SK-N-SH (cell line): ENCODE measurements at regions not wholly inside any gene's neighbourhood (a gene's known extent, or its start where the extent isn't known, plus 50 kb on each side); places are given as distances from the start of the nearest gene placed in this dataset.

Source experiments
- CTCF ChIA-PET: fragments of 300-600, 350-600 bp; formaldehyde crosslinking; extraction: SDS; loops from one replicate; lab custom pipeline; 2021; lab: Yijun Ruan, JAX
- POLR2A ChIA-PET: fragments of 350-600 bp; sonication (Branson Sonifier 250); formaldehyde crosslinking; extraction: SDS; loops from one replicate; lab custom pipeline; 2020; ENCODE audit warnings: antibody characterized with exemption, inconsistent platforms; lab: Yijun Ruan, JAX
- DNase-seq: peaks from one replicate; pipeline ENCODE4 v3.0.0; 2012
- H2AFZ ChIP-seq: fragments of 200-600 bp; sonication (generic); 2 replicates; pipeline ENCODE4 v1.8.1; 2016; ENCODE audit warnings: antibody characterized with exemption, mild to moderate bottlenecking, low read depth
- H3F3A ChIP-seq: fragments of 200-600 bp; sonication (generic); replicated peaks from 2 replicates; pipeline ENCODE3; 2016; ENCODE audit warnings: antibody characterized with exemption, mild to moderate bottlenecking; ENCODE audit not compliant: insufficient read depth
- H3K27ac ChIP-seq, 2 experiments: fragments of 200-500 bp in 1 of 2; fragments of 200-600 bp in 1 of 2; sonication (Bioruptor generic) in 1 of 2; sonication (generic), shearing (Covaris generic) in 1 of 2; 2 replicates each; pipeline versions ENCODE4 v1.5.1 to v1.6.1; 2014 to 2016; ENCODE audit warnings: low read depth in 2 of 2, inconsistent platforms in 1 of 2, low read length in 1 of 2, mild to moderate bottlenecking in 1 of 2, mixed read lengths in 1 of 2
- H3K27me3 ChIP-seq: fragments of 200-600 bp; sonication (generic), shearing (Covaris generic); 2 replicates; pipeline ENCODE4 v1.6.1; 2016; ENCODE audit warnings: mixed run types; ENCODE audit not compliant: insufficient read depth
- H3K36me3 ChIP-seq, 2 experiments: fragments of 200-500 bp in 1 of 2; fragments of 200-600 bp in 1 of 2; sonication (Bioruptor generic) in 1 of 2; sonication (generic) in 1 of 2; replicated peaks in 1 of 2; 2 replicates each; pipeline versions ENCODE3 to v1.5.1; 2014 to 2016; ENCODE audit warnings: low read length in 1 of 2, mild to moderate bottlenecking in 1 of 2; ENCODE audit not compliant: insufficient read depth in 2 of 2, control insufficient read depth in 1 of 2
- H3K4me1 ChIP-seq, 2 experiments: fragments of 200-500 bp in 1 of 2; fragments of 200-600 bp in 1 of 2; sonication (Bioruptor generic) in 1 of 2; sonication (generic), shearing (Covaris generic) in 1 of 2; 2 replicates each; pipeline versions ENCODE4 v1.5.1 to v1.6.1; 2014 to 2016; ENCODE audit warnings: low read depth in 1 of 2, low read length in 1 of 2, mixed run types in 1 of 2; ENCODE audit not compliant: insufficient read depth in 2 of 2, control insufficient read depth in 1 of 2
- H3K4me2 ChIP-seq: fragments of 200-600 bp; sonication (generic), shearing (Covaris generic); 2 replicates; pipeline ENCODE4 v1.6.1; 2017; ENCODE audit warnings: mixed run types
- H3K4me3 ChIP-seq, 2 experiments: fragments of 200-500 bp in 1 of 2; fragments of 200-600 bp in 1 of 2; sonication (Bioruptor generic) in 1 of 2; sonication (generic), shearing (Covaris generic) in 1 of 2; 2 replicates each; pipeline versions ENCODE4 v1.5.1 to v1.8.1; 2014 to 2016; ENCODE audit warnings: low read depth in 2 of 2, inconsistent platforms in 1 of 2, low read length in 1 of 2, mild to moderate bottlenecking in 1 of 2, mixed read lengths in 1 of 2, moderate library complexity in 1 of 2
- H3K79me2 ChIP-seq: fragments of 200-600 bp; sonication (generic); 2 replicates; pipeline ENCODE4 v1.8.1; 2017; ENCODE audit warnings: mild to moderate bottlenecking; ENCODE audit not compliant: insufficient read depth
- H3K9ac ChIP-seq: fragments of 200-600 bp; sonication (generic); 2 replicates; pipeline ENCODE4 v1.6.1; 2017; ENCODE audit warnings: mixed run types
- H3K9me2 ChIP-seq: fragments of 200-600 bp; sonication (generic); 2 replicates; pipeline ENCODE4 v1.6.1; 2017; ENCODE audit warnings: mixed run types
- H3K9me3 ChIP-seq: fragments of 200-600 bp; sonication (generic); 2 replicates; pipeline ENCODE4 v1.6.1; 2017; ENCODE audit warnings: mixed run types, mild to moderate bottlenecking, moderate library complexity
- H4K20me1 ChIP-seq: fragments of 200-600 bp; sonication (generic); 2 replicates; pipeline ENCODE4 v1.6.1; 2017; ENCODE audit warnings: mild to moderate bottlenecking, mixed run types; ENCODE audit not compliant: insufficient read depth
- CHD2 ChIP-seq: fragments of 150-350 bp; IDR thresholded peaks from 2 replicates; pipeline ENCODE4 v1.6.1; 2018; ENCODE audit warnings: low read length; ENCODE audit not compliant: partially characterized antibody
- EP300 ChIP-seq, 2 experiments: IDR thresholded peaks; 2 replicates each; pipeline versions ENCODE4 v1.4.0 to v1.6.1; 2012; ENCODE audit warnings: borderline replicate concordance in 1 of 2, low read depth in 1 of 2, low read length in 1 of 2
- FOXJ3 ChIP-seq: sonication (generic); formaldehyde crosslinking; IDR thresholded peaks from 2 replicates; pipeline ENCODE4 v1.5.1; 2020; ENCODE audit warnings: mild to moderate bottlenecking, missing genetic modification reagents
- FOXM1 ChIP-seq: IDR thresholded peaks from 2 replicates; pipeline ENCODE4 v1.4.0; 2012; ENCODE audit warnings: low read depth, mild to moderate bottlenecking
- GABPA ChIP-seq: IDR thresholded peaks from 2 replicates; pipeline ENCODE4 v1.4.0; 2012; ENCODE audit warnings: low read depth, mild to moderate bottlenecking
- IRF3 ChIP-seq: fragments of 150-350 bp; IDR thresholded peaks from 2 replicates; pipeline ENCODE4 v1.6.1; 2016; ENCODE audit warnings: mild to moderate bottlenecking, low read depth, low read length
- JUND ChIP-seq: IDR thresholded peaks from 2 replicates; pipeline ENCODE4 v1.4.0; 2012
- MAX ChIP-seq: IDR thresholded peaks from 2 replicates; pipeline ENCODE4 v1.4.0; 2012; ENCODE audit warnings: low read depth
- NFIC ChIP-seq: IDR thresholded peaks from 2 replicates; pipeline ENCODE4 v1.4.0; 2012; ENCODE audit warnings: borderline replicate concordance
- NRF1 ChIP-seq: IDR thresholded peaks from 2 replicates; pipeline ENCODE4 v1.6.1; 2012; ENCODE audit warnings: low read depth, mild to moderate bottlenecking, low read length
- PBX3 ChIP-seq: IDR thresholded peaks from 2 replicates; pipeline ENCODE4; 2012
- RFX5 ChIP-seq: IDR thresholded peaks from 2 replicates; pipeline ENCODE4 v1.6.1; 2012; ENCODE audit warnings: mild to moderate bottlenecking, improper control_type of control experiment, low read length
- SIN3A ChIP-seq: IDR thresholded peaks from 2 replicates; pipeline ENCODE4 v1.6.1; 2012; ENCODE audit warnings: low read depth, mild to moderate bottlenecking, low read length, moderate library complexity, borderline replicate concordance
- SMC3 ChIP-seq: IDR thresholded peaks from 2 replicates; pipeline ENCODE4 v1.6.1; 2012; ENCODE audit warnings: low read depth, low read length, improper control_type of control experiment
- TAF1 ChIP-seq: IDR thresholded peaks from 2 replicates; pipeline ENCODE4 v1.6.1; 2012; ENCODE audit warnings: low read depth, mild to moderate bottlenecking, low read length, moderate library complexity, borderline replicate concordance
- WGBS: methylation state at CpG from one replicate; pipeline ENCODE4 v1.1.6; 2017; ENCODE audit warnings: low lambda C conversion rate; 5-methylcytosine and 5-hydroxymethylcytosine counted together

GRCh38 chr17:70368011-70368410 lies 198.7 kb downstream of the KCNJ2 start:
- TF ChIP-seq RFX5 (no peak), MAX (no peak), EP300 (IDR thresholded peaks at IDR 0.05; ENCODE audit: borderline replicate concordance in 1 of 2, low read depth in 1 of 2, low read length in 1 of 2) (no peak)
- DNase-seq, result no peak
- CTCF ChIA-PET, result interaction anchor here (1.1 to 1.2 kb wide), 2 partner anchors 10 to 11 kb away, joined by 3 to 4 read pairs; no protein-coding TSS in a partner anchor

GRCh38 chr17:70369391-70369790 lies 200.1 kb downstream of the KCNJ2 start:
- peaks cover 0 to 5% of the 10 kb centered on the region in 2 experiments; a peak in 2 of 4 replicates for H3K4me1 ChIP-seq
- 59% methylated on average over 2 of the region's 2 CpGs for WGBS
- no peak overlapping the region for H3K27ac ChIP-seq
- no peaks in the 10 kb centered on the region for H3F3A ChIP-seq
- ChIA-PET CTCF (interaction anchor here (1.1 kb wide), 1 partner anchor 202 kb away, joined by 4 read pairs; no protein-coding TSS in a partner anchor), POLR2A (no interaction called here)
- H3K27me3 ChIP-seq, result no peaks in the 10 kb centered on the region
- H3K9me2 ChIP-seq, result no peaks in the 10 kb centered on the region
- no peak overlapping the region for H3K9ac ChIP-seq
- no peaks in the 10 kb centered on the region for H3K79me2 ChIP-seq
- TF ChIP-seq FOXJ3 (CRISPR knock-in tag), result no peak
- TF ChIP-seq NFIC, result no peak
- DNase-seq, result no peak
- H3K9me3 ChIP-seq, result no peaks in the 10 kb centered on the region
- H3K36me3 ChIP-seq, result no peaks in the 10 kb centered on the region
- no peak overlapping the region for H3K4me2 ChIP-seq
- no peak overlapping the region for H3K4me3 ChIP-seq
- H4K20me1 ChIP-seq, result no peaks in the 10 kb centered on the region
- no peak overlapping the region for H2AFZ ChIP-seq

More at GRCh38 chr17:70368011-70368410, 198.7 kb downstream of the KCNJ2 start:
- Histone ChIP-seq H4K20me1 (no peaks in the 10 kb centered on the region), H3K9me2 (no peaks in the 10 kb centered on the region), H3K4me2 (no peak overlapping the region), H3K27me3 (no peaks in the 10 kb centered on the region), H3K79me2 (no peaks in the 10 kb centered on the region), H3K9ac (no peak overlapping the region), H3K36me3 (no peaks in the 10 kb centered on the region), H3F3A (no peaks in the 10 kb centered on the region), H3K4me3 (no peak overlapping the region), H3K27ac (no peak overlapping the region), H2AFZ (no peak overlapping the region), H3K9me3 (no peaks in the 10 kb centered on the region), H3K4me1 (peaks cover 0 to 5% of the 10 kb centered on the region in 2 experiments; a peak in 2 of 4 replicates)
- POLR2A ChIA-PET, result no interaction called here

GRCh38 chr17:70370816-70371215 lies 201.5 kb downstream of the KCNJ2 start:
- Histone ChIP-seq H2AFZ (no peak overlapping the region), H3K4me3 (no peak overlapping the region), H3K9ac (no peak overlapping the region), H3K9me3 (no peaks in the 10 kb centered on the region), H3K27me3 (no peaks in the 10 kb centered on the region), H3F3A (no peaks in the 10 kb centered on the region), H4K20me1 (no peaks in the 10 kb centered on the region), H3K36me3 (no peaks in the 10 kb centered on the region), H3K9me2 (no peaks in the 10 kb centered on the region), H3K4me2 (no peak overlapping the region), H3K79me2 (no peaks in the 10 kb centered on the region), H3K4me1 (peaks cover 0 to 11% of the 10 kb centered on the region in 2 experiments; a peak in 2 of 4 replicates), H3K27ac (no peak overlapping the region)
- TF ChIP-seq RFX5, result no peak
- no peak for DNase-seq
- 65% methylated on average over 4 of the region's 4 CpGs for WGBS
- ChIA-PET CTCF (no interaction called here), POLR2A (no interaction called here)

- H3K79me2 ChIP-seq, result no peaks in the 10 kb centered on the region
- no peaks in the 10 kb centered on the region for H3F3A ChIP-seq
- H2AFZ ChIP-seq, result no peak overlapping the region
- H3K36me3 ChIP-seq, result no peaks in the 10 kb centered on the region
- H3K9ac ChIP-seq, result no peak overlapping the region
- no peaks in the 10 kb centered on the region for H3K27me3 ChIP-seq
- H3K4me3 ChIP-seq, result no peak overlapping the region
- H3K9me2 ChIP-seq, result no peaks in the 10 kb centered on the region
- no peaks in the 10 kb centered on the region for H3K9me3 ChIP-seq
- H3K27ac ChIP-seq, result no peak overlapping the region
- POLR2A ChIA-PET, result no interaction called here
- H4K20me1 ChIP-seq, result no peaks in the 10 kb centered on the region
- peaks cover 0 to 18% of the 10 kb centered on the region in 2 experiments; a peak in 2 of 4 replicates for H3K4me1 ChIP-seq
- H3K4me2 ChIP-seq, result no peak overlapping the region
- CTCF ChIA-PET, result interaction anchor here (0.6 to 2.1 kb wide), 4 partner anchors 10 to 206 kb away, joined by 3 to 9 read pairs (median 4); no protein-coding TSS in a partner anchor
- 28% methylated on average over 1 of the region's 1 CpG for WGBS
- no peak for DNase-seq
- no peak for TF ChIP-seq SMC3
- no peak for TF ChIP-seq CHD2
- TF ChIP-seq FOXM1, result no peak
- no peak for TF ChIP-seq GABPA
- no peak for TF ChIP-seq NRF1
- no peak for TF ChIP-seq TAF1
- TF ChIP-seq PBX3, result no peak
- no peak for TF ChIP-seq RFX5
- no peak for TF ChIP-seq EP300 (IDR thresholded peaks at IDR 0.05; ENCODE audit: borderline replicate concordance in 1 of 2, low read depth in 1 of 2, low read length in 1 of 2)
- no peak for TF ChIP-seq IRF3
- no peak for TF ChIP-seq SIN3A
- TF ChIP-seq FOXJ3 (CRISPR knock-in tag), result no peak
- no peak for TF ChIP-seq JUND
These were observed 204.0 kb downstream of the KCNJ2 start for GRCh38 chr17:70373369-70373768.
